Keratinocyte (primary cell): ENCODE measurements at regions not wholly inside any gene's neighbourhood (a gene's known extent, or its start where the extent isn't known, plus 50 kb on each side); places are given as distances from the start of the nearest gene placed in this dataset.

Experiments used
- CTCF ChIP-seq, 3 experiments: IDR thresholded peaks in 1 of 3; conservative IDR thresholded peaks in 1 of 3; optimal IDR thresholded peaks in 1 of 3; 2 replicates in 2 of 3; 3 replicates in 1 of 3; pipeline versions ENCODE3 to v1.5.1; 2011; ENCODE audit warnings: low read length in 3 of 3, mild to moderate bottlenecking in 3 of 3, moderate library complexity in 2 of 3, control low read depth in 1 of 3, inconsistent platforms in 1 of 3; ENCODE audit not compliant: insufficient read depth in 2 of 3; ENCODE audit errors: extremely low read depth in 1 of 3
- EZH2 ChIP-seq: IDR thresholded peaks from one replicate; pipeline ENCODE4 v1.6.1; 2012; ENCODE audit warnings: inconsistent platforms, mild to moderate bottlenecking, low read length, moderate library complexity

- TF ChIP-seq CTCF (optimal IDR thresholded peaks at IDR 0.05 in 1 of 3, IDR thresholded peaks at IDR 0.05 in 1 of 3, conservative IDR thresholded peaks at IDR 0.05 in 1 of 3; ENCODE audit: extremely low read depth in 1 of 3, insufficient read depth in 2 of 3, low read length in 3 of 3): no peak
- no peak for TF ChIP-seq EZH2
Measured at GRCh38 chr5:96189028-96189826, 227.6 kb upstream of the ELL2 start.
